NCI-H345 (cell line): ENCODE measurements at regions not wholly inside any gene's neighbourhood (a gene's known extent, or its start where the extent isn't known, plus 50 kb on each side); places are given as distances from the start of the nearest gene placed in this dataset.

Experiments used
- DNase-seq: peaks from one replicate; lab custom pipeline; 2025; lab: John Stamatoyannopoulos, UW

GRCh38 chr2:217336694-217337093 is 476.8 kb upstream of the TNP1 start:
- DNase-seq, result no peak

GRCh38 chr2:217335341-217335966 is 475.6 kb upstream of the TNP1 start:
- no peak for DNase-seq

GRCh38 chr2:217334561-217334960 is 474.7 kb upstream of the TNP1 start:
- DNase-seq, result no peak

- DNase-seq, result no peak
These were observed 473.0 kb upstream of the TNP1 start for GRCh38 chr2:217332866-217333265.

- no peak for DNase-seq
These were observed 472.5 kb upstream of the TNP1 start for GRCh38 chr2:217332417-217332791.

- no peak for DNase-seq
These were observed 471.9 kb upstream of the TNP1 start for GRCh38 chr2:217331523-217332416.

- DNase-seq, result no peak
These were observed 470.8 kb upstream of the TNP1 start for GRCh38 chr2:217330647-217331046.

GRCh38 chr2:217329023-217329431 is 469.2 kb upstream of the TNP1 start:
- DNase-seq, result no peak

GRCh38 chr2:217328622-217328978 is 468.7 kb upstream of the TNP1 start:
- DNase-seq, result no peak

GRCh38 chr2:217327953-217328621 is 468.2 kb upstream of the TNP1 start:
- no peak for DNase-seq

- no peak for DNase-seq
These were observed 466.6 kb upstream of the TNP1 start for GRCh38 chr2:217326238-217327022.

GRCh38 chr2:217325816-217326215 is 466.0 kb upstream of the TNP1 start:
- DNase-seq, result no peak

- DNase-seq, result no peak
These were observed 465.4 kb upstream of the TNP1 start for GRCh38 chr2:217325251-217325650.

- DNase-seq, result no peak
These were observed 456.9 kb upstream of the TNP1 start for GRCh38 chr2:217316743-217317142.

- no peak for DNase-seq
These were observed 454.2 kb upstream of the TNP1 start for GRCh38 chr2:217314021-217314460.

- no peak for DNase-seq
These were observed 453.5 kb upstream of the TNP1 start for GRCh38 chr2:217313386-217313785.

- DNase-seq, result no peak
These were observed 449.2 kb upstream of the TNP1 start for GRCh38 chr2:217309056-217309455.

- DNase-seq, result peak; percentile 92
These were observed 447.2 kb upstream of the TNP1 start for GRCh38 chr2:217307023-217307422.

- no peak for DNase-seq
These were observed 446.0 kb upstream of the TNP1 start for GRCh38 chr2:217305882-217306281.

GRCh38 chr2:217304582-217304981 is 444.7 kb upstream of the TNP1 start:
- no peak for DNase-seq

GRCh38 chr2:217302856-217303255 is 443.0 kb upstream of the TNP1 start:
- DNase-seq, result no peak
